ENCODE measurements at regions not wholly inside any gene's neighbourhood (a gene's known extent, or its start where the extent isn't known, plus 50 kb on each side); places are given as distances from the start of the nearest gene placed in this dataset.

GRCh38 chr22:19574247-19574646 lies 50.0 kb upstream of the CLDN5 start:
- DNase-seq: no peak

- peak; percentile 28 for DNase-seq
Observed at GRCh38 chr22:19576460-19577421, 52.5 kb upstream of the CLDN5 start.

- DNase-seq: no peak
Observed at GRCh38 chr22:19577422-19577966, 53.3 kb upstream of the CLDN5 start.

- no peak for DNase-seq
Observed at GRCh38 chr22:19578180-19579004, 54.2 kb upstream of the CLDN5 start.

GRCh38 chr22:19579115-19579811 lies 55.1 kb upstream of the CLDN5 start:
- peak; percentile 24 for DNase-seq

- DNase-seq: no peak
Observed at GRCh38 chr22:19579880-19580279, 55.7 kb upstream of the CLDN5 start.

- DNase-seq: no peak
Observed at GRCh38 chr22:19580291-19580890, 56.2 kb upstream of the CLDN5 start.

- DNase-seq: no peak
Observed at GRCh38 chr22:19582033-19582693, 58.0 kb upstream of the CLDN5 start.

- DNase-seq: no peak
Observed at GRCh38 chr22:19586922-19587684, 62.9 kb upstream of the CLDN5 start.

- no peak for DNase-seq
Observed at GRCh38 chr22:19590696-19591095, 66.5 kb upstream of the CLDN5 start.

GRCh38 chr22:19591568-19591967 lies 67.4 kb upstream of the CLDN5 start:
- DNase-seq: no peak

- DNase-seq: no peak
Observed at GRCh38 chr22:19592464-19592863, 68.3 kb upstream of the CLDN5 start.

- no peak for DNase-seq
Observed at GRCh38 chr22:19593991-19594569, 69.9 kb upstream of the CLDN5 start.

GRCh38 chr22:19595532-19595931 lies 71.3 kb upstream of the CLDN5 start:
- DNase-seq: no peak

- DNase-seq: no peak
Observed at GRCh38 chr22:19596680-19597398, 72.6 kb upstream of the CLDN5 start.

- DNase-seq: no peak
Observed at GRCh38 chr22:19597399-19597735, 73.2 kb upstream of the CLDN5 start.

GRCh38 chr22:19598054-19598855 lies 74.0 kb upstream of the CLDN5 start:
- DNase-seq: no peak

- DNase-seq: no peak
Observed at GRCh38 chr22:19599004-19599403, 74.8 kb upstream of the CLDN5 start.
